ENCODE measurements at regions not wholly inside any gene's neighbourhood (a gene's known extent, or its start where the extent isn't known, plus 50 kb on each side); places are given as distances from the start of the nearest gene placed in this dataset.
"Not testable (repeated sequence)": the region's sequence is repeated elsewhere in the genome, so short reads cannot be mapped to it uniquely, and the experiment has no call there.

DNA sequence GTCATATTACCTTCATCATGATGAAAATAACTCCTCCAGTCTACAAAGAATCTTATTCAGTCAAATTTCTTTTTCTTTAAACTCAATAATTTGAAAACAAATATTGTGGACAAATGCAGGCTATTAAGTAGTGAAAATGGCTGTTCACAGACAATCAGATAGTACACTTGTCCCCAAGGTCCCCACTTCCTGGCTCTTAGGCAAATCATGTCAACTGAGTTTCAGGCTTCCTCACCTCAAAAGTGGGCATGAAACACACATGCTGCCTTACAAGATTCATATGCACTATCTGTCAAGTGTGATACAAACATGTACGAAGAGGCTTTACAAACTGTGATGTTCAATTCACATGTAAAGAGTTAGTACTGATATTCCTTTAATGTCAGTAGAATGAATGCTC lies 385.2 kb upstream of the SEMA6A start:
- DNase-seq (ENCODE audit: low spot score): no peak

DNA sequence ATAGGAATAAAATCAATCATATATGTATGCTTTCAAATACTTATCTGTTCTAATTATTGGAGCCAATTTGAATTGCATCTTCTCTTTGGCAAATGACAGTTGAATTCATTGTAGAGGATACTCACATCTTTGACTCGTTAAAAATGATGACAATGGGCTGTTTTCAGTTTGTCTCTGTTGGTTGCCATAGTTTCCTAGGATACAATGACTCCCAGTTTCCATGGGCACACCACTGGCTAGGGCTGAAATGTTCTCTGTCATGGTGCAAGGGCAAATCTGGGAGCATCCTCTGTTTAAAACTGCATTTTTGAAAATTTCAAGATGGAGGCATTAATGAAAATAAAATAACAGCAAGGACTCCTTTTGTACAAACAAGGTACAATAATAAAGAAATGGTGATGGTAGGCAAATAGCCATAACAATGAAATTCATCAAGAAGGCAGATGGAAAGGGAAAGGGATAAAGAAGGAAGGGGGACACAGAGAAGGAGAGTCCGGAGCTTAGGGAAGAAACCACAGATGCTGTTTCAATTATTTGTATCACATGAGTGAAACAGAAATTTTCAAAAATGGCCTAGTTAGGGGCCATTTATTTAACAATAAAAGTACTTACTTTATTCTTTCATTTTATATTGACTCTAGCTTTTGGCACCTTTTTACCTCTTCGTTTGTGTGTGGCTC lies 378.8 kb upstream of the SEMA6A start:
- DNase-seq (ENCODE audit: low spot score): no peak

DNA sequence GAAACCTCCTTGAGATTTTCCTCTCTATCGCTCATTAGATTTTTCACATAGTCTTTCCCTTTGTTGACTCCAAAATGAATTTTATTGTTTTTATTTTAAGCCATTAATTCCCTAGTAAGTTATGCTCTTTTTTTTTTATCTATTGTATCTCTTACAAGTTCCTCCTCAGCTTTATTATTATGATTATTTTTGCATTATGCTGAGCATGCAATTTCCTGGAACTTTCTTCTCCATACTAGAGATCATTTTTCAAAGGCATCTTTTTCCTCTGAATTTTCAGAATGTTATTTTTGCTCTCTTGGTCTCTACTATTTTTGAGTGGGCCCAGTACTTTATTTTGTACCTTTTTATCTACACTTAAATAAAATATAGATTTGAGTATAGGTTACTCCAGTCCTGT lies 376.6 kb upstream of the SEMA6A start:
- DNase-seq (ENCODE audit: low spot score): no peak

DNA sequence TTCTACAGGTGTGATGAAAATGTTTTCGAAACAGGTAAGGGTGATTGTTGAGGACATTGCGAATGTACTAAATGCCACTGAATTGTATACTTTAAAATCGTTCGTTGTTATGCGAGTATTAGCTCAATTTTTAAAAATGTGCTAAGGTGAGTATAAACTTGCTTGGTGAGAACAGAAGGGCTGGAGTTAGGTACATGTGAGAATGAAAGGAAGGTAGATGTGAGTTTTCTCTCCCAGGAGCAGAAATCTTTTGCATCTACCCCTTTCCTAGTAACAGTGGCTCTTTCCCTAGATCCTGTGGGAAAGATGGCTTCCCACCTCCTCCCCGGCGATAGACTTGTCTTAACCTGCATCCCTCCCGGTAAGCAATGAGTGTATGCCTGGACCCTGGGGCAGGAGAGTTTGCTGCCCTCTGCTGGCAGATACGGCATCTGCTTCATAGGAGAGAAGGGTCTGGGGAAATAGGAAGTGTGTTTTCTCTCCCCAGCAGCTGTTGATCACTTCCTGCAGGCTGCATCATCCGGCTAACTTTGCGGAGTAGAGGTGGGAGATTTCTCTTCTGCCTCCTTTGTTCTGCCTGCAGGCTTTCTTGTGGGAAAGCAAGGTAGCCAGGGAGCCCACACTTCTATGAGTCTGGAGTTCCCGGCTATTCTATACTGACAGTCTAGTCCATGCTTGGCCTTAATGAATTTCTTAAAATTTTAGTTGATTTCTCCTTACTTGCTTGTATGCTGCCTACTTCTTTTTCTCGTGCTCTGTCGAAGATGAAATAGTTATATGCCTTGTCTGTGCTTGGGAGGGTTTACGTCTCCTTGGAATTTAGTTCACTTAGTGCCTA lies 373.3 kb upstream of the SEMA6A start:
- DNase-seq (ENCODE audit: low spot score): peak; percentile 4

DNA sequence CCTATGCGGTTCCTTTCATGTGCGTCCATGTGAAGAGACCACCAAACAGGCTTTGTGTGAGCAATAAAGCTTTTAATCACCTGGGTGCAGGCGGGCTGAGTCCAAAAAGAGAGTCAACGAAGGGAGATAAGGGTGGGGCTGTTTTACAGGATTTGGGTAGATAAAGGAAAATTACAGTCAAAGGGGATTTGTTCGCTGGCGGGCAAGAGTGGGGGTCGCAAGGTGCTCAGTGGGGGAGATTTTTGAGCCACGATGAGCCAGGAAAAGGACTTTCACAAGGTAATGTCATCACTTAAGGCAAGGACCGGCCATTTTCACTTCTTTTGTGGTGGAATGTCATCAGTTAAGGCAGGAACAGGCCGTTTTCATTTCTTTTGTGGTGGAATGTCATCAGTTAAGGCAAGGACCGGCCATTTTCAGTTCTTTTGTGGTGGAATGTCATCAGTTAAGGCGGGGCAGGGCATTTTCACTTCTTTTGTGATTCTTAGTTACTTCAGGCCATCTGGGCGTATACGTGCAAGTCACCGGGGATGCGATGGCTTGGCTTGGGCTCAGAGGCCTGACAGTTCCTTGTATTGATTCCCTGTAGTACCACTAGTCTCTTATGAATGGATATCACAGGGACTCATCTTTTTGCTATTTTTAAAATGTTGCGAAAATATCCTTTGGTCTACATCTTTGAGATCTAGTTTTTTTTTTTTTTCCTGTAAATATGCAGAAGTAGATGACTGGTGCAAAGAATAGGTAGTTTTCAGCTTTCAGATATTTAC lies 371.2 kb upstream of the SEMA6A start:
- DNase-seq (ENCODE audit: low spot score): not testable (repeated sequence)

DNA sequence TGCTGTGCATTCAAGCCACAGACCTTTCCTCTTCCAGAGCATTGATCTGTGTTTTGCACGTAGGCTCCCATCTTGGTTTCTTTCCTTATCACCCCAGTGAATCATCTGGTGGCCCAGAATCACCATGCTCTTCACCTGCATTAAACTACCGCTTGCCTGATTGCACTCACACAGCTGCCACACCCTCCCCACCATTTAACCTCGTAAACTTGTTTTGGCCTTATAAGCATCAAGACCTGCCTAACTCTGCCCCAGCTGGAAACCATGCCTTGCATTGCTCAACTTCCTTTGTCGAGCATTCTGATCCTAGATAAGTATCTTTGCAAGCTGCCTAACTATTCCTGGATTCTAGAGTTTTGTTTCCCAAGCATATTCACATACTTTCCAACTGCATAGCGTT lies 369.6 kb upstream of the SEMA6A start:
- DNase-seq (ENCODE audit: low spot score): no peak

DNA sequence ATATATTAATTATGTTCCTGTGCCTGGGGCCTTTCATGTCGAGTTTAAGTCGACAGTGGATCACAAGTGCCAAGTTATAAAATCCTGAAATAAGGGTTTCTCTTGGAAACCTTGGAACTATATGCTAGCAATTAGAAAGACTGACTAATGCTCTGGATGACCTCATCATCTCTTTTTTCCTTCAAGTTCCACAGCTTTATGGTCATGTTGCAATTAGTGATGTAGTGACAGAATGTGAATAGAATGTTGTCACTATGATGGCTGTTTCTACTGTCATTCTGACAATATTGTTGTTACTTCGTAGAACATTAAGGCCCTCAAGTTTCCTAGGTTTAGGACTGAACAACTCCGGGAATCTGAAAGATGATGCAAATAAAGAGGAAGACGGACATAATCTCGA lies 368.0 kb upstream of the SEMA6A start:
- no peak for DNase-seq (ENCODE audit: low spot score)

DNA sequence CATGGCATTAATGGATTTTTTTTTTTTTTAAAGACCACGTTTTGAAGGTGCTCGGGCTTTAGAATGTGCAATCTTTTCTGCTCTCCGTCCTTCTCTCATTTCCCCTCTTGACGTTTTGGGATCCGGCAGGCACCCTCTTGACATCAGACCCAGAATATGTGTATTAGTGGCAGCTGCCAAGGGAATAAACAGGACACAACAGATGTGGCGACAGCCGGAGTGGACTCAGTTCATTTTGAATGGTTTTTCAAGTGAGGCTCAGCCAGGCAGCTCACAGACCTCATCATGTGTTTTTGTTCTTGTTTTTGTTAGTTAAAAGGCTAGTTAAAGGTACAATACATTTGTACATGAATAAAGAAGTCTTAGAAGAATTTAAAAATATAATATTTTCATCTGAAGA lies 365.0 kb upstream of the SEMA6A start:
- DNase-seq (ENCODE audit: low spot score): no peak

DNA sequence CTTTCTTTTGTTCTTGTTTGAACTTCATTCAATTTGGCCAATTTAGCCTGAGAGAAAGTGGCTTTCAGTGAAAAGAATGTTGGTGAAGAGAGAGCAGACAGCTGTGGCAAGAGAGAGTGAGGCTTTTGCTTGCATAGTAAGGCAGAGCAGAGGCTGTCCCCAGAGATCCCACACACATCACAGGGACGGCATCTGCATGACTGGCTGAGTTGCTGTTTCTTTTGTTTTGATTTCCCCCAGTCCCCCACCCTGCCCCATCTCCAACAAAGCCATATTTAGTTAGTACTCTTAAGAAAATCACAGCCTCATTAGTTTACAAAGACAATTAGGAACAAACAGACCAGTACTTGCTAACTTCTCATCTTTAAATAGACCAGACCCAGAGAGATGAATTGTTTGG lies 363.9 kb upstream of the SEMA6A start:
- DNase-seq (ENCODE audit: low spot score): no peak

DNA sequence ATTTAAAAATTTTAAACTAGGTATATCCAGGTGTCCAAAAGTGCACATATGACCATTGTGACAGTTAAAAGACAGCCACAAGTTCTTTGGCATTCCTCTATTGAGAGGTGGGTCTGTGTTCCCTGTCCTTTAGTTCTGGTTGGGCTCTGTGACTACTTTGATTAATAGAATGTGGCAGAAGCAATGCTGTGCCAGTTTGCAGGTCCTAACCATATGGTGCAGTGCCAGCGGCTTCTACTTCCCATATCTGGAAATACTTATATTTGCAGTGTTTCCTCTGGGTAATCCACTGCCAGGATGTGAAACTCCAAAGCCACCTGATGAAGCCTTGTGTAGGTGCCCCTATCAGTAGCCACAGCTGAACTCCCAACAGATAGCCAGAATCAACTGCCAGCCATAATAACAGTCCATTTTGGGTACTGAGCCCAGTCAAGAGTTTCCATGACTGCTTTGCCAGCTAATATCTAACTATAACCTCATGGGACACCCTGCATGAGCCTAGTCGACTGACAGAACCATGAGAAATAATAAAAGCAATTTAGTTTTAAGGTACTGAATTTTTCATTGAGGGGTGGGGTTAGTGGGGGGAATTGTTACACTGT lies 361.0 kb upstream of the SEMA6A start:
- DNase-seq (ENCODE audit: low spot score): no peak

DNA sequence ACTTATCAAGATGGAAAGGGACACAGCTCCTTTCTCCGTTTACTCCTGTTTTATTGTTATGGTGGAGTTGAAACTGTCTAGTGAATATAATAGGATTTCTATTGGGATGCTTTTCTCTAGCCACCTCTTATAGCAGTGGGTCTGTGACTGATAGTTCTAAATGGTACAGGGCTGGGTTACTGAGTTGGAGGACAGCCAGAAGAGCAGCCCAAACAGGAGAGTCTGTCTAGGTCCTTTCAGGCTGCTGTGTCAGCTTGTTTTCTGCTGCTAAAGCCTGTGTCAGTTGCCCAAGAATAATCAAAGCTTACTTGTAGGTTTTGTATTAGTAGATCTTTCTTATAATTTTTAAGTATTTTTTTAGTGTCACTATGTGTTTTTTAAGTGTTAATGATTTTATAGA lies 356.0 kb upstream of the SEMA6A start:
- no peak for DNase-seq (ENCODE audit: low spot score)

DNA sequence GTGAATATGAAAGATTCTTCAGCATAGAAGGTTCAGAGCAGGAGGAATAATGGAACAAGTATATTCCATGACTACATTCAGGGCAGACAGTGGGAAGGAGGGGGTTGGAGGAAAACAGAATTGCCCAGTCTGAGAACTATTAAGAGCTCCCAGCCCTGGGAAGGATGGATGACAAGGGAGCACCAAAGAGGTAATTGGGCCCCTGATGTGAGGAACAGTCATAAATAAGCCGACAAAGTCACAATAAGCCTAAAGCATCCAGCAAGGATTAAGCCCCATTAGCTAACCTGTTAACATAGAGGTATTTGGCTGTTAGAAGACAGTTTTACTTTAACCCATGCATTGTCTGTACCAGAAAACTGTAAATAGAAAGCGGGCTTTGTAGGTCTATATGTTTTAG lies 348.7 kb upstream of the SEMA6A start:
- DNase-seq (ENCODE audit: low spot score): no peak

DNA sequence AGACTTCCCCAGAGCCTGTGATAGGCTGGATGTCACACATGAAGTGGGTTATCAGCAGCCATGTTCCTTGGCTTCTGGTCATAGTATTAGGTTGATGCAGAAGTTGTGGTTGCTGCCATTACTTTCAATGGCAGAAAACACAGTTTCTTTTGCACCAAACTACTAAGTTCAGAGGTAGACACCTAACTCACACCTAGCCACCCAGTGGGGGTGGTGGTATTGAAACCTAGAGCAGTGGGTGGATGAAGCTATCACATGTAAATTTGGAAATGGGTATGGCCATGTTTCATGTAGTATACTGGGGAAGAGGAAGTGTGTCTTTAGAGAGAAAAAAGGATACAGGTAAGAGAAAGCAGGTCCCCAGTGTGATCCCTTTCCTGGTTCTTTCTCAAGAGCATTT lies 347.9 kb upstream of the SEMA6A start:
- no peak for DNase-seq (ENCODE audit: low spot score)

DNA sequence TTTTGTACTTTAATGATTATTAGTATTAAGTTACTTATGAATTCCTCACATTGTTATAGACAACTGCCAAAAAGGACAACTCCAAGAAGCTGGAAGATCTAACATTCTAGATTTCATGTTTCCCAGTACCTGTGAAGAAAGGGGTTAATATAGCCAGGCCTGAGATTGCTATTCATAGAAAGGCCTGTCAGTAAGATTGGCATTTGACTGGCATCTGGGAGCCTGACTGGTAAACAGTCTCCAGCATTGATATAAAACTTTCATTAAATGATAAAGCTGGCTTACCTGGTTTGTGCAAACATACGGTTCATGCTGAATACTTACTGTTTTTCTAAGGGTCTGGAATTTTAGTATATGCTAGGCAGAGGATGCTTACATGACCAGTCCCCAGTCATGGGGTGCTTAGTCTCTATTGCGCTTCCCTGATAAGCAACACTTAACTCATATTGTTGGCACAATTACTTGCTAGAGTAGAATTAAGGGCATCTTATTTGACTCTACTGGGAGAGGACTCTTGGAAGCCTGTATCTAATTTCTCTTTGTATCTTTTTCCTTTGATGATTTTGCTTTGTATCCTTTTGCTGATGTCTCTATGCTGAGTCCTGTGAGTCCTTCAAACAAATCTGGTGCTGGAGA lies 340.4 kb upstream of the SEMA6A start:
- DNase-seq (ENCODE audit: low spot score): no peak

DNA sequence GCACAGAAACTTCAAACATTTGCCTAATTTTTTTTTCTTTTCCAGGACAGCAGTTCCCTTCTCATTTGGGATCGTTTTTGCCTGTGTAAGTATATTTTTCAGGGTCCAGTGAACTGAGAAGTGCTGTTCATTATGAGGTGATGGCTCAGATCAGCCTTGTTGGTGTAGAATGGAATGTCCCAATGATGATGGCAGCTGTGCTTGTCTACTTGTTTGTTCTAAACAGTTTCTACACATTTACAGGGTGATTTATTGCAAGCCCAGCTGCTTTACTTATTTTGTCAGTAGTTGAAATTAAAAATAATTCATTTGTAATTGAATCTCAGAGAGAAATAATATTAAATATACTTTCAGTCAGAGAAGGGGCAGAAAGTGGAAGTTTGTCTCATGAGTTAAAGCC lies 337.6 kb upstream of the SEMA6A start:
- DNase-seq (ENCODE audit: low spot score): no peak

DNA sequence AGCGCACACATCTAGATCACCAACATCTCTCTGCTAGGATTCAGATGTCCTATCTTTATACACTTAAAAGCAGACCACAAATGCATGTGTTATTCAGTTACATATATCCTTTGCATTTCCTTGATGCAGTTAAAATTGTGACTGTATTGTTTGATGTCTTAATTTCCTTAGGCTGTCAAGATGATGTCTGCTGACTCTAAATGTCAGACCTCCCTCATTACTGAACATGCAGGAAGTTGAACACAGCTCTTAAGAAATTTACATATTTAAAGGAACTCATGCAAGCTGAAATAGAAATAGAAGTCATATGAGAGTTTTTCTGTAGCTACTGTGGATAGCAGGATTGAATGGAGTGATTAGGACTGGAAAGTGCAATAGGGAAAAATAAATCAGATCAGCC lies 336.5 kb upstream of the SEMA6A start:
- no peak for DNase-seq (ENCODE audit: low spot score)

DNA sequence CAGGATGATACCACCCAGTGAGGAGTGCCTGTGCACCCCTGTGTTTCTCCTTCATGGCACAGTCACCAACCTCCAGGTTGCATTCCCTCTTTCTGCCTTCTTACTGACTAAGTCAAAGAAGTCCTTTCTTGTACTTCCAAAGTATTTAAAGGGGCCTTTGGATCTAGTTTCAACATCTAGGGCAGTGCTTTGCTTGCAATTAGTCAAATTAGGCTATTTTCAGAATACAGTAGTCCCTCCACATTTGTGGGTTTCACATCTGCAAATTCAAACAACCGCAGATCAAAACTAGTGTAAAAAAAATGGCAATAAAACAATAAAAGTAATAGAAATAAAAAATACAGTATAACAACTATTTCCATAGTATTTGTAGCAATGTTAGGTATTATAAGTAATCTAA lies 333.9 kb upstream of the SEMA6A start:
- no peak for DNase-seq (ENCODE audit: low spot score)

DNA sequence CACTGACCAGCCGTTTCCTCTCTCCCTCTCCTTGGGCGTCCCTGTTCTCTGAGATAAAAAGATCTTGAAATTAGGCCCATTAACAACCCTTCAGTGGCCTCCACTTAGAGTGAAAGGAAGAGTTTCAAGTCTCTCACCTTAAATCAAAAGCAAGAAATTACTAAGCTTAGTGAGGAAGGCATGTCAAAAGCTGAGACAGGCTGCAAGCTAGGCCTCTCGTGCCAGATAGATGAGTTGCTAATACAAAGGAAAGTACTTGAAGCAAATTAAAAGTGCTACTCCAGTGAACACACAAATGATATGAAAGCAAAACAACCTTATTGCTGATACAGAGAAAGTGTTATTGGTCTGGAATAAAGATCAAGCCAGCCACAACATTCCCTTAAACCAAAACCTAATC lies 331.3 kb upstream of the SEMA6A start:
- no peak for DNase-seq (ENCODE audit: low spot score)

DNA sequence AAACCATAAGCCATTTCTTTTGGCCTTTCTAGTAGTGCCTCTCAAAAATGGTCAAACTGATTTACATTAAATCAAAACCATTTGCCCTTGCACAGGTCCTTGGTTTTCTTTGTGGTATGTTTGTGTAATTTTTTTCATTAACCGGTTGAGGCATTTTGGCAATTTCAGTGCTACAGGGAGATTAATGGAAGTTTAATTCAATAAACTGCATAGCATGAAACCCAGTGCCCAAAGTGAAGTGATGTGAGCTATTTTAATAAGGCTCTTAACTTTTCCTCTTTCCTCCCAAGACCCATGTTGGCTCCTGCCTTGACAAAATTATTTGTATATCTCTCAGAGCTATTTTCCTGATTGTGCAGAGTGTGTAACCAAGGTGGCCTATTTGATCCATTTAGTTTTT lies 326.2 kb upstream of the SEMA6A start:
- DNase-seq (ENCODE audit: low spot score): no peak

DNA sequence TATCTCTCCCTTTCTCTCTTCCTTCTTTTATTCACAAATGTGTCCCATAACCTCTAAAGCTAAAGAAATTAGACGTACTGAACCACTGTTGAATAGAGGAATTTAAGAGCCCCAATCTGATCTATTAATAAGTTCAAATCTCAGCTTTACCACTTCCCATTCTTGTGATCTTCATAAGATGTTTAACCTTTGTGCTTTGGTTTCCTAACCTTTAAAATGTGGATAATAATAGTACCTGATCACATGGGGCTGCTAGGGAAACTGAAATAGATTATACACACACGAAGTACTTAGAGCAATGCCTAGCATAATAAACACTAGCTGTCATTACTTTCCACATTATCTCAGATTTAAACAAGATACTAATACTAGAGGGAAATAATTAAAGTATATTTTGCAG lies 324.3 kb upstream of the SEMA6A start:
- DNase-seq (ENCODE audit: low spot score): no peak

DNA sequence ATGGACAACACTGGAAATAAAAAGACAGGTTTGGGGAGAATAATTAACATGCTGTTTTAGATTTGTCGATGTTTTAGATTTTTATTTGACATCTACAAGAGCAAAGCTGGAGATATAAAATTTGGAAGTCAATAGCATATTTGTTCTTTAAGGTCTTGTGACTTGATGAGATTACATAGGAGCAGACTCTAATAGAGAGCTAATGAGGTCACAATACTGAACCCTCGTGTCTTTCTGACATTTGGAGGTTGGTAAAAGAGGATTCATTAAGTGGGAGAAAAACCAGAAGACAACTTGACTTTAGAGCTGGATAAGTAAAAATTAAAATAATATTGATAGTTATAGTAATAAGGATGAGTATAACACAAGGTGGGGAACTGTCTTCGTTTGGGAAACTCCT lies 322.7 kb upstream of the SEMA6A start:
- no peak for DNase-seq (ENCODE audit: low spot score)

DNA sequence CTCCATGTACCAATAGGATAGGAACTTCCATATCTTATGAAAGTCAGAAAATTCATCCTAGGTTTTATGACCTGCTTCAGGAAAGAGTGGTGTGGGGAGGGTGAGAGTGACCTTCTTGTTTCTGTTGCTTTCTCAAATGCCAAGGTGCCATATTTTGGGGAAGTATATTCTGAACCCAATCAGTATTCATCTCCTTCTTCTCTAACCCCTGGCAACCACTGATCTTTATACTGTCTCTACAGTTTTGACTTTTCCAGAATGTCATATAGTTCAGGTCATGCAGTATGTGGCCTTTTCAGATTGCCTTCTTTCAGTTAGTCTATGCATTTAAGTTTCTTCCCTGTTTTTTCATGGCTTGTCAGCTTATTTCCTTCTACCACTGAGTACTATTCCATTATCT lies 321.4 kb upstream of the SEMA6A start:
- DNase-seq (ENCODE audit: low spot score): no peak
